GM12892 (cell line): ENCODE measurements at regions not wholly inside any gene's neighbourhood (a gene's known extent, or its start where the extent isn't known, plus 50 kb on each side); places are given as distances from the start of the nearest gene placed in this dataset.

Experiments
- POLR2A ChIP-seq: IDR thresholded peaks from 2 replicates; pipeline ENCODE4 v1.6.1; 2011; ENCODE audit warnings: low read depth, low read length, control low read depth
- POLR2AphosphoS5 ChIP-seq: IDR thresholded peaks from 2 replicates; pipeline ENCODE4 v1.6.1; 2011; ENCODE audit warnings: low read depth, low read length, control low read depth
- TAF1 ChIP-seq: IDR thresholded peaks from 2 replicates; pipeline ENCODE4 v1.6.1; 2011; ENCODE audit warnings: low read depth, mild to moderate bottlenecking, control low read depth, low read length, borderline replicate concordance

DNA sequence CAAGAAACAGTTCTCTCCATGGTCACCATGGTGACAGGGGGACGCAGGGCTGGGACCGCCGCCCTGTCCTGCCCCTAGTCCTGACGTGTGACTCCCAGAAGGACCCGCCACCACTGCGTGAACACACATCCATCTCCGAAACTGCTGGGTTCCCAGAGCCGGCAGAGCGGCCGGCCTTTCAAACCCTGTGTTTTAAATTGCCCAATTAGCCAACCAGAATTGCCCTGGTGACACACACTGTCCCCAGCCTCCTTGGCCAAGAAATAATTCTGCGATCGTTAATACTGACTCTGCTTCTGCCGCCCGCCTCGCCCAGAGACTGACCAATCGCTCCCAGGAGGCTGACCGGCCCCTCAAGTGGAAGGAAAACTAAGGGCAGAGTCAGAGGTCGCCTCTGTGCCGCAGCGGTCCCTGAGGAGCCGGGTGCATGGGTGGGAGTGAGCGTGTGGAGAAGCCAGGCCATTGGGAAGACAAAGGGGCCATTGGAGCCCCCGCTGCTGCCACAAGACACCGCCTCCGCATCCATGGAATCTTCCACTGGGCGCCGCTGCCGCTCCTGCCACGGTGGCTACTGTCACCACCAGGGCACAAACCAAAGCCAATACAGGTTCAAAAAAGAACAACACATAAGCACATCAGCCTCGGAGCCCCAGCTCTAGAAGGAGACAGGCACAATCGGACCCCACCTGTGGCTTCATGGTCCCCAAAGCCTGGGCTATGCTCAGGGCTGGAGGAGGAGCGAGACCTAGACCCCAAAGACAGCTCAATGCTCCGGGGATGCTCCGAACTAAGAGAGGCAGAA is 273.2 kb downstream of the NPHP4 start:
- TF ChIP-seq POLR2AphosphoS5 (no peak), POLR2A (no peak), TAF1 (no peak)
